Omental fat pad (tissue), 3 donors: ENCODE measurements at regions not wholly inside any gene's neighbourhood (a gene's known extent, or its start where the extent isn't known, plus 50 kb on each side); places are given as distances from the start of the nearest gene placed in this dataset.

Experiments used
- ATAC-seq: fragments of 150-250 bp; one replicate; pipeline ENCODE4 v1.9.1; 2016; ENCODE audit warnings: mild to moderate bottlenecking, moderate library complexity; ENCODE audit not compliant: low FRiP score
- DNase-seq: peaks from one replicate; pipeline ENCODE4 v3.0.0-alpha.2; 2019; ENCODE audit warnings: low spot score
- CTCF ChIP-seq, 3 donors: fragments of 450-650 bp; IDR thresholded peaks; one replicate each; pipeline ENCODE4 v1.5.1; 2016 to 2017; ENCODE audit warnings: antibody characterized with exemption in 3 of 3, mild to moderate bottlenecking in 3 of 3, moderate library complexity in 2 of 3

- no peak for ATAC-seq
- no peak for DNase-seq
- TF ChIP-seq CTCF (IDR thresholded peaks at IDR 0.05): no peak
Observed at GRCh38 chr3:144407335-144407734, 435.7 kb downstream of the DIPK2A start.

- ATAC-seq (no peak), DNase-seq (no peak)
- TF ChIP-seq CTCF (IDR thresholded peaks at IDR 0.05): no peak
Observed at GRCh38 chr3:144409319-144409718, 437.7 kb downstream of the DIPK2A start.

GRCh38 chr3:144413068-144413467 is 441.4 kb downstream of the DIPK2A start:
- no peak for TF ChIP-seq CTCF (IDR thresholded peaks at IDR 0.05)
- ATAC-seq (no peak), DNase-seq (no peak)

GRCh38 chr3:144415492-144415891 is 443.9 kb downstream of the DIPK2A start:
- DNase-seq (no peak), ATAC-seq (no peak)
- no peak for TF ChIP-seq CTCF (IDR thresholded peaks at IDR 0.05)

GRCh38 chr3:144424606-144425005 is 453.0 kb downstream of the DIPK2A start:
- DNase-seq (no peak), ATAC-seq (no peak)
- TF ChIP-seq CTCF (IDR thresholded peaks at IDR 0.05): no peak

- TF ChIP-seq CTCF (IDR thresholded peaks at IDR 0.05): no peak
- no peak for DNase-seq
- ATAC-seq: no peak
Observed at GRCh38 chr3:144426366-144426765, 454.7 kb downstream of the DIPK2A start.

GRCh38 chr3:144426967-144427366 is 455.3 kb downstream of the DIPK2A start:
- TF ChIP-seq CTCF (IDR thresholded peaks at IDR 0.05): no peak
- no peak for DNase-seq
- ATAC-seq: no peak
